Keratinocyte (primary cell): ENCODE measurements at regions not wholly inside any gene's neighbourhood (a gene's known extent, or its start where the extent isn't known, plus 50 kb on each side); places are given as distances from the start of the nearest gene placed in this dataset.

ENCODE experiments used
- DNase-seq: peaks from one replicate; pipeline ENCODE4 v3.0.0-alpha.2; 2011; ENCODE audit warnings: low read depth, missing footprints, low spot score
- FAIRE-seq: peaks from 2 replicates; lab custom pipeline; 2011; peaks lifted over from hg19 to GRCh38; lab: Jason Lieb, UNC
- H2AFZ ChIP-seq: 2 replicates; pipeline ENCODE4 v1.6.0; 2012; ENCODE audit warnings: low read length, control low read depth, inconsistent platforms; ENCODE audit not compliant: control insufficient read depth
- H3K27ac ChIP-seq: 2 replicates; pipeline ENCODE4 v1.5.1; 2011; ENCODE audit warnings: low read length; ENCODE audit not compliant: control insufficient read depth, insufficient read depth
- H3K27me3 ChIP-seq: 3 replicates; pipeline ENCODE4 v1.6.0; 2011; ENCODE audit warnings: low read length; ENCODE audit not compliant: control insufficient read depth, insufficient read depth; ENCODE audit errors: extremely low read depth
- H3K36me3 ChIP-seq, 2 experiments: 2 replicates in 1 of 2; 3 replicates in 1 of 2; pipeline ENCODE4 v1.5.1; 2011; ENCODE audit warnings: low read length in 2 of 2, mild to moderate bottlenecking in 1 of 2; ENCODE audit not compliant: control insufficient read depth in 2 of 2, insufficient read depth in 2 of 2; ENCODE audit errors: extremely low read depth in 1 of 2
- H3K4me1 ChIP-seq: 3 replicates; pipeline ENCODE4 v1.5.1; 2011; ENCODE audit warnings: low read length; ENCODE audit not compliant: control insufficient read depth, insufficient read depth; ENCODE audit errors: extremely low read depth
- H3K4me2 ChIP-seq: 3 replicates; pipeline ENCODE4 v1.6.0; 2011; ENCODE audit warnings: low read depth, low read length; ENCODE audit not compliant: control insufficient read depth, insufficient read depth; ENCODE audit errors: extremely low read depth
- H3K4me3 ChIP-seq, 3 experiments: fragments of 200-600 bp in 1 of 3; sonication (generic) in 1 of 3; 2 replicates in 2 of 3; 3 replicates in 1 of 3; pipeline ENCODE4 v1.5.1; 2011 to 2016; ENCODE audit warnings: low read length in 3 of 3, mild to moderate bottlenecking in 3 of 3, control low read depth in 2 of 3, inconsistent platforms in 1 of 3, low read depth in 1 of 3, mixed read lengths in 1 of 3, mixed run types in 1 of 3, moderate library complexity in 1 of 3; ENCODE audit not compliant: control insufficient read depth in 2 of 3, insufficient read depth in 2 of 3; ENCODE audit errors: extremely low read depth in 1 of 3
- H3K79me2 ChIP-seq: 2 replicates; pipeline ENCODE4 v1.6.0; 2012; ENCODE audit warnings: low read length; ENCODE audit not compliant: control insufficient read depth, insufficient read depth
- H3K9ac ChIP-seq: 3 replicates; pipeline ENCODE4 v1.6.0; 2011; ENCODE audit warnings: low read length; ENCODE audit not compliant: control insufficient read depth, insufficient read depth; ENCODE audit errors: extremely low read depth
- H3K9me1 ChIP-seq: 3 replicates; pipeline ENCODE4 v1.6.0; 2011; ENCODE audit warnings: low read length; ENCODE audit not compliant: control insufficient read depth, insufficient read depth; ENCODE audit errors: extremely low read depth
- H3K9me3 ChIP-seq: 2 replicates; pipeline ENCODE4 v1.5.1; 2012; ENCODE audit warnings: low read depth, low read length; ENCODE audit not compliant: control insufficient read depth
- H4K20me1 ChIP-seq: 3 replicates; pipeline ENCODE4 v1.6.0; 2011; ENCODE audit warnings: low read length; ENCODE audit not compliant: control insufficient read depth, insufficient read depth; ENCODE audit errors: extremely low read depth
- CTCF ChIP-seq, 3 experiments: IDR thresholded peaks in 1 of 3; conservative IDR thresholded peaks in 1 of 3; optimal IDR thresholded peaks in 1 of 3; 2 replicates in 2 of 3; 3 replicates in 1 of 3; pipeline versions ENCODE3 to v1.5.1; 2011; ENCODE audit warnings: low read length in 3 of 3, mild to moderate bottlenecking in 3 of 3, moderate library complexity in 2 of 3, control low read depth in 1 of 3, inconsistent platforms in 1 of 3; ENCODE audit not compliant: insufficient read depth in 2 of 3; ENCODE audit errors: extremely low read depth in 1 of 3
- EZH2 ChIP-seq: IDR thresholded peaks from one replicate; pipeline ENCODE4 v1.6.1; 2012; ENCODE audit warnings: inconsistent platforms, mild to moderate bottlenecking, low read length, moderate library complexity
- dilution Hi-C: fragments of 300-500 bp; cut with MboI; formaldehyde crosslinking; loops from one replicate; pipeline ENCODE4 v1.7.0; 2020; ENCODE audit warnings: low sequenced_read_pairs; ENCODE audit not compliant: extremely low pct_ligation_motif_present

GRCh38 chr1:57597036-57597435 lies 173.2 kb upstream of the DAB1 start:
- dilution Hi-C loops = no loop called here
- no peak for DNase-seq
- Histone ChIP-seq H3K9ac (no peak overlapping the region), H3K27me3 (no peaks in the 10 kb centered on the region), H3K4me2 (no peak overlapping the region), H3K9me3 (no peaks in the 10 kb centered on the region), H4K20me1 (no peaks in the 10 kb centered on the region), H3K9me1 (no peaks in the 10 kb centered on the region), H3K4me1 (peaks cover 4% of the 10 kb centered on the region), H3K36me3 (no peaks in the 10 kb centered on the region), H3K79me2 (no peaks in the 10 kb centered on the region), H3K27ac (no peak overlapping the region), H3K4me3 (no peak overlapping the region), H2AFZ (no peak overlapping the region)
- no peak for TF ChIP-seq EZH2
- no peak for TF ChIP-seq CTCF (optimal IDR thresholded peaks at IDR 0.05 in 1 of 3, IDR thresholded peaks at IDR 0.05 in 1 of 3, conservative IDR thresholded peaks at IDR 0.05 in 1 of 3; ENCODE audit: extremely low read depth in 1 of 3, insufficient read depth in 2 of 3, low read length in 3 of 3)
- FAIRE-seq = no peak

GRCh38 chr1:57594002-57594401 lies 170.1 kb upstream of the DAB1 start:
- H4K20me1 ChIP-seq = no peaks in the 10 kb centered on the region
- no peak for TF ChIP-seq EZH2
- no peak for TF ChIP-seq CTCF (optimal IDR thresholded peaks at IDR 0.05 in 1 of 3, IDR thresholded peaks at IDR 0.05 in 1 of 3, conservative IDR thresholded peaks at IDR 0.05 in 1 of 3; ENCODE audit: extremely low read depth in 1 of 3, insufficient read depth in 2 of 3, low read length in 3 of 3)
- FAIRE-seq (no peak), DNase-seq (no peak)
- H3K4me2 ChIP-seq = no peak overlapping the region
- H3K27ac ChIP-seq = no peak overlapping the region
- dilution Hi-C loops = no loop called here
- H3K4me1 ChIP-seq = peaks cover 19% of the 10 kb centered on the region
- H3K9ac ChIP-seq = no peak overlapping the region
- H3K27me3 ChIP-seq = no peaks in the 10 kb centered on the region
- no peak overlapping the region for H3K4me3 ChIP-seq
- H3K9me1 ChIP-seq = no peaks in the 10 kb centered on the region
- no peak overlapping the region for H2AFZ ChIP-seq
- H3K79me2 ChIP-seq = no peaks in the 10 kb centered on the region
- no peaks in the 10 kb centered on the region for H3K36me3 ChIP-seq
- H3K9me3 ChIP-seq = no peaks in the 10 kb centered on the region
